ENCODE measurements at regions not wholly inside any gene's neighbourhood (a gene's known extent, or its start where the extent isn't known, plus 50 kb on each side); places are given as distances from the start of the nearest gene placed in this dataset.
"Not testable (repeated sequence)": the region's sequence is repeated elsewhere in the genome, so short reads cannot be mapped to it uniquely, and the experiment has no call there.

DNA sequence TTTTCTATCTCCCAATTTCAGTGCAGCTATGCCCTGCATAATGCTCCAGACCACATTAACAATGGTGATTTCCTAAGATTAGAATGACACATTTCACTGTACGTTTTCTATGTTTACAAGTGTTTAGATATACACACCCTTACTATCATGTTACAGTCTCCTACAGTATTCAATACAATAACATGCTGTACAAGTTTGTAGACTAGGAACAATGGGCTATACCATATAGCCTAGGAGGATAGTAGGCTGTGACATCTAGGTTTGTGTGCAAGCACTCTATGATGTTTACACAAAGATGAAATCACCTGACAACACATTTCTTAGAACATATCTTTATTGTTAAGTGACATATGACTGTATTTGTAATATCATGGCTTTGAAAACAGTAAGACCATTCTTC, 1435.6 kb upstream of the NUDT12 start:
- DNase-seq (ENCODE audit: low read depth) = no peak

DNA sequence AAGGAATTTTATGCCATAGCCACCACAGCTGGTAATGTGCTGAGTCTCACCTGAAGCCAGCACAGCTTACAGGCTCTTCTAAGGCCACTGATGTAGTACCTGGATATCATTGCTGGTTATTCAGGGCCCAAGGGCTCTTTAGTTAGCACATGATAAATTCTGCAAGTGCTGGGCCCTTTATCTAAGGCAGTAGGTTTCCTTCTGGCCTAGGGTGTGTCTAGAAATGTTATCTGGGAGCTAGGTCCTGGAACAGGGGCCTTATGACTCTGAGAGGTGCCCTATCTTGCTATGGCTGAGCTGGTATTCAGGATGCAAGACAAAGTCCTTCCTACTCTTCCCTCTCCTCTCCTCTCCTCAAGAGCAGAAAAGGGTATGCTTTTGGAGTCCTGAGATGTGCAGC, 1424.5 kb upstream of the NUDT12 start:
- no peak for DNase-seq (ENCODE audit: low read depth)

DNA sequence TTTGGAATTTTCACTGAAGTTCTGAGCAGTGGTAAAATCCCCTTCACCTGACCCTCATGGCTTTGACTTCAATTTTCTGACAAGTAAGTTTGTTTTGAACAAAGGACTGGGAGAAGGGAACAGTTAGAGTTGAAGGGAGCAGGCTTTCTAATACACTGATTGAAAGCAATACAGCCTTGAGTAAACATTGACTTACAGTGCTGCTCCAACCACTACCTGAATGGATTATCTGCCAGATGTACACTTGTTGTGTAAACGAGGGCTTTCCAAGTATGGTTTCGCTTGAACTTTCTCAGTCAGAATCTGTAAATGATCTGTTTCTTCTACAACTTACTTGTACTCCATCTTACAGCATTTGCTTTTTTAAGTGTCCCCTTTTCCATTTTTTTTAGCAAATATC, 1414.9 kb upstream of the NUDT12 start:
- DNase-seq (ENCODE audit: low read depth) = no peak

DNA sequence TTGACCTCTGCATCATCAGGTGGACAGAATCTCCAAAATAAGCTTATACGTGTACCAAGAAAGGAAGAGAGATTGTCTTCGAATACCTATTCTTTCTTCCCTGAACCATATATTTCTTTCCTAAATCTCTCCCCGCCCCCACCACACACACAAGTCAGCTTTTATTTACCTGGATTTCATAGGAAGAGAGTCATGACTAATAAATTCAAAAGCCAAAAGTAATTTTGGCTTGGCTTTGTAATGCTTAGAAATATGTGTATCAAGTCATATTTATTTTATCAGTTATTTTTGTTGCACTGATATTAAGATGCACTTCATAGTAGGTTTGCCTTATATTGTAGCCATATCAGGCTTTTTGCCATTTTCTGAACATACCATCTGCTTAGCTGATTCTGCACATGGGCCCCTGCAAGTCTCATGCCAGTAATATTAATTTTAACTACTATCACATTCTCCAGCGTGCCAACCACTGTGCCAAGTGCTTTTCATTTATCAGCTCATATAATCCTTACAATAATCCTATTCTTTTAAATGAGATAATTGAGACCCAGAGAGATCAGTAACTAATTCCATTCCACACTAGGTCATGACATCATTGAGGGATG, 1405.3 kb upstream of the NUDT12 start:
- no peak for DNase-seq (ENCODE audit: low read depth)

DNA sequence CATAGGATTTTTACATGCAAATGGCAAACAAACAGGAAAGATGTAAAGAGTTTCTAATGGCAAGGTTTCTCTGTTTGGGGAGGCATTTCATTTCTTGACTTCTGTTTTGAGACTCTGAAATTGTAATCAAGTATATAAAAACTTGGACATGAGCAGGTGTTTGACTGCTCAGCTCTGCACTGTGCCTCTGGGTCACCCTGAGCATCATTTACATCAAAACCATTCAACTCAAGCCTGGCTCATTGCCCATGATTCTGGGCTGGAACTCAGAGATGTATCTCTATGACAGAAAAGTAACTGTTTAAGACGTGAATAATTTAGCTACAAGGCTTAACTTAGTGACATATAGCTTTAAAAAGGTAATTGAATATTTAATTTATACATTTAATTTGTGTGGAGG, 1402.4 kb upstream of the NUDT12 start:
- no peak for DNase-seq (ENCODE audit: low read depth)

DNA sequence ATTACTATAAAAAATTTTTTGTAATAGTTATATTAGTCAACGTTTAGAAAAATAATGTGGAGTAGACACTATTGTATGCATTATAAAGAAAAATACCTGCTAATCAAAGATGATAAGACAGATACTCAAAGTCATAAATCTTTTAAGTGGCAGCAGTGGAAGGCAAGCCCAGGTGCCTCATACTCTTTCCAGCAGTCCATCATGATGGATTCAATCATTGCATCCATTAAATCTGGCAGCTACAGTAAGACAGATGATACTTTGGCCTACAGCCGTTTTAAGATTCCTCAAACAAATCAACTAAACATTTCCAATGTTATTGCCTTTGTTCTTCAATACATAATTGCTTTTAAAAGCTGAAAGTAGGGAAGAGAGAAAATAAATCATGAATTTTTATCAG, 1392.9 kb upstream of the NUDT12 start:
- DNase-seq (ENCODE audit: low read depth) = no peak

GRCh38 chr5:104952876-104953275, 1390.3 kb upstream of the NUDT12 start:
- no peak for DNase-seq (ENCODE audit: low read depth)

DNA sequence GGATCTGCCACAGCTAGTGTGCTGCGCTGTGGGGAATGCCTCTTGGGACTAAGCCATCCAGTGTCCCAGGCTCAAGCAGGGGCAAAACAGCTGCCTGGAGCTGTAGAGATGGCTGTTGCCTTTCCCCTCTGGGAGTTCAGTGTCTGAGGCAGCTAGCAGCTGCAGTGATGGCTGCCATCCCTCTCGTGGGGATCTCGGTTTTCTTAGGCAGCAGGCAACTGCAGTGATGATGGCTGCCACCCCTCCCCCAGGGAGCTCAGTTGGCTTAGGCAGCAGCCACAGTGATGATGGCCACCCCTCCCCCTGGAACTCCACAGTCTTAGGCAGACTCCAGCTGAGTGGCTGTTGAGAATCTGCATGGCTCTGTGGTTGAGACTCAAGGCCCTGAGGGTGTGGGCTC, 1389.2 kb upstream of the NUDT12 start:
- no peak for DNase-seq (ENCODE audit: low read depth)

DNA sequence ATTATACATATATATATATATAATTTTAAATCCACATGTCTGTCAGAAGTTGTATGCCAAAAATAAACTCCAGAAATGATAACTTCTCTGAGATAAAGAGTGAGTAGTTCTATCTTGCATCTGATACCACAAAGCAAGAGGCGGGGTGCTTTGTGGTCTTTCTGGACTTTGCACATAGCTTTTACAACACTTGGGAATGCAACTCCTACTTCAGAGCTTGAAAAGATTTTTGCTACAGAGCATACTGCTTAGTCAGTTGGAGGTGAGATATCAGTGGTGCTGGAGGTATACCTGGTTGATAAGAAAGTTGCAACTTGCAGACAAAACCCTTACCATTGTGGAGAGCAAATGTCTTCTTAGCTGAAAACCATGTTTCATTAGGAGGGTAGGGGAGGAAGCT, 1384.5 kb upstream of the NUDT12 start:
- no peak for DNase-seq (ENCODE audit: low read depth)

DNA sequence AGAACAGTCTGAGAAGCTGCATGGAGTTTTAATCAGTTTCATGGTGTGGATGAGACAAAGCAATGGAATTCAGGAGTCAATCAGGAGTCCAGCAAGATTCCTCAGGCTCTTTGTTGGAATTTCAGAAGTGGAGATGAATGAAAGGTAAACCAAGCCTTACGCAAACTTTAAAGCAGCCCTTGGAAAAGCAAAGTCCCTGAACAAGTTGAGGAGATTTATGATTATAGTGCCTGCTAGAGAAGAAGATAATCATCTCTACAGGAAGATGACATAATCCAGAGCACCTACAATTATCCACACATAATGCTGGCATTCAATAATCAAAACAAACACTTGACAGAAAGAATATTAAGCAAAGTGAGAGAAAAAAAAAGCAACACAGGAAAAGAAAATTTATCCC, 1380.1 kb upstream of the NUDT12 start:
- DNase-seq (ENCODE audit: low read depth) = no peak

DNA sequence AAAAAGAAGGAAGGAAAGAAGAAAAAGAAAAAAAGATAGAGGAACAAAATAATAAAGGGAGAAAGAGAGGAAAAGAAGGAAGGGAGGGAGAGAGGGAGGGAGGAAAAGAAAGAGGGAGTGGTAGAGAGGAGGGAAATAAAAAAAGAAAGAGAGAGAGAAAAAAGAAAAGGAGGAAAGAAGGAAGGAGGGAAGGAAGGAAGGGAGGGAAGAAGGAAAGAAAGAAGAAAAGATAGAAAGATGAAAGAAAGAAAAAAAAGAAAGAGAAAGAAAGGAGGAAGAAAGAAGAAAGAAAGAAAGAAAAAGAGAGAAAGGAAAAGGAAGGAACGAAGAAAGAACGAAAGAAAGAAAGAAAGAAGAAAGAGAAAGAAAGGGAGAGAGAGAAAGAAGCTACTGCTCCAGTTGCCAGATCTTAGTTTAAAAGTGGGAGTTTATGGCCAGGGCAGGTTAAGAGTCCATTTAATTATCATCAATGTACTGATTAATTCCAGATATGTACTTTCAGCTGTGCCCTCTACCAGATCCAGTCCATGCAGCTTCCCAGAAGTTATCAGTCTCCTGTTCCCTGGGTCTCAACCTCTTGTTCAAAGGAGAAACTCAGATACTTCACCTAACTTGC, 1378.5 kb upstream of the NUDT12 start:
- DNase-seq (ENCODE audit: low read depth) = no peak

GRCh38 chr5:104937598-104937997, 1375.0 kb upstream of the NUDT12 start:
- DNase-seq (ENCODE audit: low read depth) = no peak

GRCh38 chr5:104932431-104932830, 1369.8 kb upstream of the NUDT12 start:
- DNase-seq (ENCODE audit: low read depth) = no peak

GRCh38 chr5:104928906-104929520, 1366.4 kb upstream of the NUDT12 start:
- DNase-seq (ENCODE audit: low read depth) = no peak

GRCh38 chr5:104915226-104915625, 1352.6 kb upstream of the NUDT12 start:
- DNase-seq (ENCODE audit: low read depth) = no peak

- no peak for DNase-seq (ENCODE audit: low read depth)
These were observed 1352.0 kb upstream of the NUDT12 start for GRCh38 chr5:104914536-104915070.

- DNase-seq (ENCODE audit: low read depth) = no peak
These were observed 1351.3 kb upstream of the NUDT12 start for GRCh38 chr5:104913841-104914281.

DNA sequence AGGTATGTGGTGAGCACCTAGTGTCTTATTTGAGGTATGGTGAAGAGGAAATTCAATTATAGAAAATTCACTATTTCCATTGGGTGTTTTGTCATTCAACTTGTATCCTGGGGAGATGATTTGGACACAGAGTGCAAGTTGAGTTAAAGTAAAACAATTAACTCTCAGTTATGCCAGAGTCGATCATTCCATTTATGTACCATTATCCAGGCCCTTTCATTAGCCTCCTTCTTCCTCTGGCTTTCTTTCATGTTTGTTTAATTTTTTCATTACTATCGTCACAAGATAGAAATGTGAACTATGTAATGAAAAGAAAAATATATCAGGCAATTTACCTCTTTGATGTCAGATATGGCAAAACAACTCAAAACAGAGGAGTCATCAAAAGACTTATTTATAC, 1347.2 kb upstream of the NUDT12 start:
- DNase-seq (ENCODE audit: low read depth) = no peak

DNA sequence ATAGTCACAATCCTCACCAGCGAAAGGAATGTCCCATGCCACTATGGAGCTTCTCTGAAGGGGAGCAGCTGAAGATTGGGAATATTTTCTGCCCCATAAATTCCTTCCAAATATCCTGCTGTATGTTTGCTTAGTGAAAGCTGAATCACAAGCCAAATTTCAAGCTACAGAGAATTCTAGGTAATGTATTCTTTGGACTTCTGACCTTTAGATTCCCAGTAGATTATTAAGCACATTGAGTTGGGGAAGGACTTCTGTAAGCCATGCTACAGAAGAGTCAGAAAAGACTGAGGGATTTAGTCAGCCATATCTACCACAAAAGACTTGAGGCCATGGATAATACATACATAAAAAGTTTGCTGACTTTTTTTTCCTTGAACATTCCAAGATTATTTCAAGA, 1342.0 kb upstream of the NUDT12 start:
- no peak for DNase-seq (ENCODE audit: low read depth)

DNA sequence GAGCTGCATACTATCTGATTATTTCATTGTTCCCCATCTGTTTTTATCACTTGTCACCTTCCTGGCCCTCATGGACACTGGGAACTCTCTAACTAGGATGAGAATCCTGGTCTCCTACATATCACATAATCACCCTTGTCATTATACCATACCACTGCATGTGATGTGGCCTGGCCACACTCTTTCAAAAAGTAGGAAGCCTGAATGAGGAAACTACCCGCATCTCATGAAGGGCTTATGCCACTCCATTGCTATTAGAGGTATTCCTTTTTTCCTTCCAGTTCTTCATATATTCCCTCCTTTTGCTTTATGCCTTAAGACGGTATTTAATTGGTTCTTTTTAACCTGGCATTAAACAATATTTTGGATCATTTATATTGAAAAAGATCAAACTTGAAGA, 1341.4 kb upstream of the NUDT12 start:
- DNase-seq (ENCODE audit: low read depth) = no peak

- no peak for DNase-seq (ENCODE audit: low read depth)
These were observed 1329.0 kb upstream of the NUDT12 start for GRCh38 chr5:104891596-104891995.

GRCh38 chr5:104890767-104891166, 1328.2 kb upstream of the NUDT12 start:
- no peak for DNase-seq (ENCODE audit: low read depth)

GRCh38 chr5:104859437-104859836, 1296.8 kb upstream of the NUDT12 start:
- no peak for DNase-seq (ENCODE audit: low read depth)

DNA sequence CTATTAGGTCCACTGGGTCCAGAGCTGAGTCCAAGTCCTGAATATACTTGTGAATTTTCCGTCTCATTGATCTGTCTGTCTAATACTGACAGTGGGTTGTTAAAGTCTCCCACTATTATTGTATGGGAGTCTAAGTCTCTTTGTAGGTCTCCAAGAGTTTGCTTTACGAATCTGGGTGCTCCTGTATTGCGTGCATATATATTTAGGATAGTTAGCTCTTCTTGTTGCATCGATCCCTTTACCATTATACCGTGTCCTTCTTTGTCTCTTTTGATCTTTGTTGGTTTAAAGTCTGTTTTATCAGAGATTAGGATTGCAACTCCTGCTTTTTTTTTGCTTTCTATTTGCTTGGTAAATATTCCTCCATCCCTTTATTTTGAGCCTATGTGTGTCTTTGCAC, 1289.5 kb upstream of the NUDT12 start:
- not testable (repeated sequence) for DNase-seq (ENCODE audit: low read depth)
